ENCODE measurements at regions not wholly inside any gene's neighbourhood (a gene's known extent, or its start where the extent isn't known, plus 50 kb on each side); places are given as distances from the start of the nearest gene placed in this dataset.

- intact Hi-C loops (cut with micrococcal nuclease; ENCODE audit: unreplicated experiment), result no loop called here
- Mint-ChIP-seq H3K27me3 (ENCODE audit: insufficient read depth, unreplicated experiment) (no peaks in the 10 kb centered on the region), H3K27ac (ENCODE audit: unreplicated experiment) (no peak overlapping the region), H3K36me3 (ENCODE audit: insufficient read depth, unreplicated experiment) (no peaks in the 10 kb centered on the region), H3K9me3 (ENCODE audit: unreplicated experiment) (no peaks in the 10 kb centered on the region), H3K4me1 (ENCODE audit: low read depth, unreplicated experiment) (peaks cover 17% of the 10 kb centered on the region), H3K4me3 (ENCODE audit: unreplicated experiment) (no peak overlapping the region)
- H3K9me3 ChIP-seq, result no peaks in the 10 kb centered on the region
- peaks cover 34% of the 10 kb centered on the region for H3K4me1 ChIP-seq
- H3K4me3 ChIP-seq (ENCODE audit: low read depth, low read length), result no peak overlapping the region
- H3K27me3 ChIP-seq (replicated peaks; ENCODE audit: control insufficient read depth, insufficient read depth, low read length), result no peaks in the 10 kb centered on the region
- CTCF ChIA-PET, result no interaction called here
- TF ChIP-seq CTCF (IDR thresholded peaks at IDR 0.05; ENCODE audit: insufficient read depth in 1 of 2, low read depth in 1 of 2, low read length in 1 of 2, severe bottlenecking in 1 of 2, unreplicated experiment in 1 of 2), result no peak
- BruUV-seq (replicated peaks), result no TSS peak
- DNase-seq, result no peak
- no peaks in the 10 kb centered on the region for H3K36me3 ChIP-seq (ENCODE audit: control insufficient read depth, insufficient read depth, low read length)
- POLR2A ChIA-PET, result no interaction called here
Measured at GRCh38 chr12:46960681-46961080, 118.7 kb upstream of the PCED1B start.

- intact Hi-C loops (cut with micrococcal nuclease; ENCODE audit: unreplicated experiment), result no loop called here
- H3K36me3 Mint-ChIP-seq (ENCODE audit: insufficient read depth, unreplicated experiment), result no peaks in the 10 kb centered on the region
- no peaks in the 10 kb centered on the region for H3K9me3 Mint-ChIP-seq (ENCODE audit: unreplicated experiment)
- H3K27me3 Mint-ChIP-seq (ENCODE audit: insufficient read depth, unreplicated experiment), result no peaks in the 10 kb centered on the region
- H3K27ac Mint-ChIP-seq (ENCODE audit: unreplicated experiment), result no peak overlapping the region
- no peak for TF ChIP-seq CTCF (IDR thresholded peaks at IDR 0.05; ENCODE audit: insufficient read depth in 1 of 2, low read depth in 1 of 2, low read length in 1 of 2, severe bottlenecking in 1 of 2, unreplicated experiment in 1 of 2)
- CTCF ChIA-PET, result interaction anchor here (1.3 to 4.1 kb wide), 2 partner anchors 21 to 70 kb away, joined by 3 to 13 read pairs; no protein-coding TSS in a partner anchor
- no peaks in the 10 kb centered on the region for H3K36me3 ChIP-seq (ENCODE audit: control insufficient read depth, insufficient read depth, low read length)
- POLR2A ChIA-PET, result no interaction called here
- no peaks in the 10 kb centered on the region for H3K9me3 ChIP-seq
- peaks cover 17% of the 10 kb centered on the region for H3K4me1 Mint-ChIP-seq (ENCODE audit: low read depth, unreplicated experiment)
- H3K4me3 ChIP-seq (ENCODE audit: low read depth, low read length), result no peak overlapping the region
- peaks cover 34% of the 10 kb centered on the region for H3K4me1 ChIP-seq
- H3K27me3 ChIP-seq (replicated peaks; ENCODE audit: control insufficient read depth, insufficient read depth, low read length), result no peaks in the 10 kb centered on the region
- BruUV-seq (replicated peaks), result no TSS peak
- DNase-seq, result no peak
- no peak overlapping the region for H3K4me3 Mint-ChIP-seq (ENCODE audit: unreplicated experiment)
Measured at GRCh38 chr12:46963191-46963590, 116.2 kb upstream of the PCED1B start.

GRCh38 chr12:46963977-46964971 is 115.1 kb upstream of the PCED1B start:
- peak overlapping the region; percentile 50 for H3K4me3 Mint-ChIP-seq (ENCODE audit: unreplicated experiment)
- CTCF ChIA-PET, result interaction anchor here (4.1 kb wide), 1 partner anchor 20 kb away, joined by 13 read pairs; no protein-coding TSS in a partner anchor
- H3K36me3 Mint-ChIP-seq (ENCODE audit: insufficient read depth, unreplicated experiment), result no peaks in the 10 kb centered on the region
- H3K4me1 Mint-ChIP-seq (ENCODE audit: low read depth, unreplicated experiment), result peaks cover 16% of the 10 kb centered on the region
- intact Hi-C loops (cut with micrococcal nuclease; ENCODE audit: unreplicated experiment), result no loop called here
- Histone ChIP-seq H3K36me3 (ENCODE audit: control insufficient read depth, insufficient read depth, low read length) (no peaks in the 10 kb centered on the region), H3K9me3 (no peaks in the 10 kb centered on the region), H3K4me1 (peaks cover 26% of the 10 kb centered on the region), H3K27me3 (replicated peaks; ENCODE audit: control insufficient read depth, insufficient read depth, low read length) (no peaks in the 10 kb centered on the region), H3K4me3 (ENCODE audit: low read depth, low read length) (no peak overlapping the region)
- H3K27me3 Mint-ChIP-seq (ENCODE audit: insufficient read depth, unreplicated experiment), result no peaks in the 10 kb centered on the region
- H3K9me3 Mint-ChIP-seq (ENCODE audit: unreplicated experiment), result no peaks in the 10 kb centered on the region
- H3K27ac Mint-ChIP-seq (ENCODE audit: unreplicated experiment), result peak overlapping the region; percentile 58
- TF ChIP-seq CTCF (IDR thresholded peaks at IDR 0.05; ENCODE audit: insufficient read depth in 1 of 2, low read depth in 1 of 2, low read length in 1 of 2, severe bottlenecking in 1 of 2, unreplicated experiment in 1 of 2), result no peak
- POLR2A ChIA-PET, result no interaction called here
- BruUV-seq (replicated peaks), result no TSS peak
- peak; percentile 42 to 77 for DNase-seq

Measured in Caco-2 (cell line).